ENCODE measurements at regions not wholly inside any gene's neighbourhood (a gene's known extent, or its start where the extent isn't known, plus 50 kb on each side); places are given as distances from the start of the nearest gene placed in this dataset.

DNA sequence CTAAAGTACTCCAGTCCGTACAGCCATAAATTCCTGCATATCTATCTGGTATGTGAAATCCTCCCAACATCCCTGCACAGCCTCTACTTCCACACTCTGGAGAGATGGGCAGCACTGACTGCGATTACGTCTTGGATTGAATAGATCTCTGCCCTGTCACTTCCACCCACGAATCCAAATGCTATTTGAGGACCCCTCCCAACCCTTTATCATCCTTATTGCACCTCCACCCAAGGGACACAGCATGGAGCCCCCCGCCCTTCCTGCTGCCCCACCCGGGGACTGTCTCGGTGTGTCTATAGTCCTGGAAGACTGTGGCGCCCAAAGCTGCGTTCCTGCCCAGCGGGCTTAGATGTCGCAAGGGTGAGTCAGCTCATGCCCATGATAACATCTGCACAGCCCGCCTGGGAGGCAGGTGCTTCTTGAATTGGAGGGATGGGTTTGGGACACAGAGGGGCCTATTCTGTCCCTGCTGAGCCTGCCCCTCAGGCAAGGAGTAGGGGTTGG, 105.7 kb upstream of the HAND1 start:
- Histone ChIP-seq H3K9me3 (ENCODE audit: low read depth) (no peaks in the 10 kb centered on the region), H3K36me3 (replicated peaks; ENCODE audit: insufficient read depth, low read depth) (no peaks in the 10 kb centered on the region), H4K20me1 (ENCODE audit: insufficient read depth, poor library complexity, severe bottlenecking) (no peaks in the 10 kb centered on the region), H3K9me2 (replicated peaks; ENCODE audit: insufficient read depth) (no peaks in the 10 kb centered on the region), H3K4me3 (no peak overlapping the region), H3K4me2 (no peak overlapping the region), H3K27ac (no peak overlapping the region), H3K79me2 (no peaks in the 10 kb centered on the region), H2AFZ (no peak overlapping the region), H3K4me1 (ENCODE audit: insufficient read depth) (peaks cover 12% of the 10 kb centered on the region), H3K27me3 (no peaks in the 10 kb centered on the region)
- DNase-seq (ENCODE audit: low spot score): no peak
- 43% methylated on average over 11 of the region's 12 CpGs for WGBS (ENCODE audit: low lambda C conversion rate, missing lambda C conversion rate)
- TF ChIP-seq EZH2phosphoT487 (IDR thresholded peaks at IDR 0.05; ENCODE audit: low read depth, severe bottlenecking, unreplicated experiment) (no peak), EZH2 (IDR thresholded peaks at IDR 0.05; ENCODE audit: borderline replicate concordance) (no peak)
- TF ChIP-seq, protein P1, sequence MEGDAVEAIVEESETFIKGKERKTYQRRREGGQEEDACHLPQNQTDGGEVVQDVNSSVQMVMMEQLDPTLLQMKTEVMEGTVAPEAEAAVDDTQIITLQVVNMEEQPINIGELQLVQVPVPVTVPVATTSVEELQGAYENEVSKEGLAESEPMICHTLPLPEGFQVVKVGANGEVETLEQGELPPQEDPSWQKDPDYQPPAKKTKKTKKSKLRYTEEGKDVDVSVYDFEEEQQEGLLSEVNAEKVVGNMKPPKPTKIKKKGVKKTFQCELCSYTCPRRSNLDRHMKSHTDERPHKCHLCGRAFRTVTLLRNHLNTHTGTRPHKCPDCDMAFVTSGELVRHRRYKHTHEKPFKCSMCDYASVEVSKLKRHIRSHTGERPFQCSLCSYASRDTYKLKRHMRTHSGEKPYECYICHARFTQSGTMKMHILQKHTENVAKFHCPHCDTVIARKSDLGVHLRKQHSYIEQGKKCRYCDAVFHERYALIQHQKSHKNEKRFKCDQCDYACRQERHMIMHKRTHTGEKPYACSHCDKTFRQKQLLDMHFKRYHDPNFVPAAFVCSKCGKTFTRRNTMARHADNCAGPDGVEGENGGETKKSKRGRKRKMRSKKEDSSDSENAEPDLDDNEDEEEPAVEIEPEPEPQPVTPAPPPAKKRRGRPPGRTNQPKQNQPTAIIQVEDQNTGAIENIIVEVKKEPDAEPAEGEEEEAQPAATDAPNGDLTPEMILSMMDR (IDR thresholded peaks at IDR 0.05; ENCODE audit: poor library complexity): no peak

DNA sequence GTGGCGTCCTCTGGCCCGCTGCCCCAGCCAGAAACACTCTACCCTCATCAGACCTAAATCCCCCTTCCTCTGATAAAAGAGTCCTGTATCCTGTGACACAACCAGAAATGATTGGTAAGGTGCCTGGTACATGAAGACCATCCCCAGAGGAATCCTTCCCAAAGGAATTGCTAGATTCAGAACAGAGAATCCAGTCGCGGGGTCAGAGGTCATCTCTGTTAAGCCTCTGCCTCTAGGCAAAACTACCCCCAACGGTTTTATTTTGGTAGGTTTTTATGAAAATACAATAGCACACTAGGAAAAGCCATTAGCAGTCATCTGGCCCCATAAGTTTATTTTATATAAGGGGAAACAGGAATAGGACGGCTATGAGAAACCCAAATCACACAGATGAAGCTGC, 102.4 kb upstream of the HAND1 start:
- Histone ChIP-seq H3K79me2 (no peaks in the 10 kb centered on the region), H3K27me3 (peaks cover 8% of the 10 kb centered on the region), H3K4me2 (no peak overlapping the region), H3K36me3 (replicated peaks; ENCODE audit: insufficient read depth, low read depth) (no peaks in the 10 kb centered on the region), H3K4me3 (no peak overlapping the region), H2AFZ (no peak overlapping the region), H3K4me1 (ENCODE audit: insufficient read depth) (no peaks in the 10 kb centered on the region), H3K27ac (no peak overlapping the region), H4K20me1 (ENCODE audit: insufficient read depth, poor library complexity, severe bottlenecking) (no peaks in the 10 kb centered on the region), H3K9me3 (ENCODE audit: low read depth) (no peaks in the 10 kb centered on the region), H3K9me2 (replicated peaks; ENCODE audit: insufficient read depth) (no peaks in the 10 kb centered on the region)
- no peak for TF ChIP-seq EZH2phosphoT487 (IDR thresholded peaks at IDR 0.05; ENCODE audit: low read depth, severe bottlenecking, unreplicated experiment)
- TF ChIP-seq, protein P1 (IDR thresholded peaks at IDR 0.05; ENCODE audit: poor library complexity): no peak
- TF ChIP-seq EZH2 (IDR thresholded peaks at IDR 0.05; ENCODE audit: borderline replicate concordance): no peak
- WGBS (ENCODE audit: low lambda C conversion rate, missing lambda C conversion rate): 62% methylated on average over 6 of the region's 6 CpGs
- no peak for DNase-seq (ENCODE audit: low spot score)

DNA sequence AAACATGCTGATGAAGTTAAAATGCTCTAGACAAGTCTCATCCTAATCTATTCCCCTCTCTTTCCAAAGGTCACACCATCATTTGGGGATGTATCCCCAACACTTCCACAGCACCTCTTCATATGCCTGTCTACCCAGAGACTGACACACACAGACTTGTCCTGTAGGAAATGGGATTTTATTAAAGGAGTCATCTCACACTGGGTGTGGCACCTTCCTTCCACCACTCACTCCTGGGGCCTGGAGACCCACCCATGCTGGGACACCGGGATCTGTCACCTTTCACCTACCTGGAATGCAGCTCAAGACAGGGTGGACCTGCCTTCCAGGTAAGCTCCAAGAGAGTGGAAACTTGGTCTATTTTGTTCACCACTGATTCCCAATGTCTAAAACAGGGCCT, 99.4 kb upstream of the HAND1 start:
- peaks cover 13% of the 10 kb centered on the region for H3K27me3 ChIP-seq
- no peak overlapping the region for H3K27ac ChIP-seq
- H3K4me2 ChIP-seq: no peak overlapping the region
- no peak for DNase-seq (ENCODE audit: low spot score)
- H4K20me1 ChIP-seq (ENCODE audit: insufficient read depth, poor library complexity, severe bottlenecking): no peaks in the 10 kb centered on the region
- WGBS (ENCODE audit: low lambda C conversion rate, missing lambda C conversion rate): 58% methylated on average over 1 of the region's 1 CpG
- H3K4me1 ChIP-seq (ENCODE audit: insufficient read depth): no peaks in the 10 kb centered on the region
- no peaks in the 10 kb centered on the region for H3K79me2 ChIP-seq
- no peaks in the 10 kb centered on the region for H3K9me2 ChIP-seq (replicated peaks; ENCODE audit: insufficient read depth)
- no peak overlapping the region for H3K4me3 ChIP-seq
- no peak overlapping the region for H2AFZ ChIP-seq
- TF ChIP-seq EZH2 (IDR thresholded peaks at IDR 0.05; ENCODE audit: borderline replicate concordance) (no peak), EZH2phosphoT487 (IDR thresholded peaks at IDR 0.05; ENCODE audit: low read depth, severe bottlenecking, unreplicated experiment) (no peak)
- TF ChIP-seq, protein P1 (IDR thresholded peaks at IDR 0.05; ENCODE audit: poor library complexity): no peak
- no peaks in the 10 kb centered on the region for H3K9me3 ChIP-seq (ENCODE audit: low read depth)
- no peaks in the 10 kb centered on the region for H3K36me3 ChIP-seq (replicated peaks; ENCODE audit: insufficient read depth, low read depth)

DNA sequence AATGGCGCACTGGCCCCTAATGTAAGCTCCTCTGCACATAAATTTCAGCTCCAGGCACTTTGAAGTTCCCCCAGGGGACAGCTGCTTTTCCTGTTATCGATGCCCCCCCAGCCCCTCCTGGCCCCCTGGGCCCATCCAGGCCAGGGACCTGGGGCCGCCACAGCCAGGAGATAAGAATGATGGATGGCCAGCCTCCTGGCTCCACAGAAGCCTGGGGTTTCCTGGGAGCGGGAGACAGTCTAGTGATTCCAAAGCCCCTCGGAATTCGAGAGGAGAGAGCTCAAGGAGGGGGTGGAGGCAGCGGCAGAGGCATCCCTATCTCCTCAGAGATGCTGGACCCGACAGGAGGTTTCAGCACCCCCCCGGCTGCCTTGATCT, 98.4 kb upstream of the HAND1 start:
- no peaks in the 10 kb centered on the region for H3K9me3 ChIP-seq (ENCODE audit: low read depth)
- no peak overlapping the region for H3K27ac ChIP-seq
- no peaks in the 10 kb centered on the region for H3K9me2 ChIP-seq (replicated peaks; ENCODE audit: insufficient read depth)
- H3K4me2 ChIP-seq: no peak overlapping the region
- H2AFZ ChIP-seq: no peak overlapping the region
- TF ChIP-seq, protein P1 (IDR thresholded peaks at IDR 0.05; ENCODE audit: poor library complexity): no peak
- TF ChIP-seq EZH2phosphoT487 (IDR thresholded peaks at IDR 0.05; ENCODE audit: low read depth, severe bottlenecking, unreplicated experiment) (no peak), EZH2 (IDR thresholded peaks at IDR 0.05; ENCODE audit: borderline replicate concordance) (no peak)
- no peaks in the 10 kb centered on the region for H3K79me2 ChIP-seq
- H3K4me3 ChIP-seq: no peak overlapping the region
- H3K27me3 ChIP-seq: peaks cover 13% of the 10 kb centered on the region
- 27% methylated on average over 9 of the region's 9 CpGs for WGBS (ENCODE audit: low lambda C conversion rate, missing lambda C conversion rate)
- no peaks in the 10 kb centered on the region for H3K4me1 ChIP-seq (ENCODE audit: insufficient read depth)
- no peaks in the 10 kb centered on the region for H4K20me1 ChIP-seq (ENCODE audit: insufficient read depth, poor library complexity, severe bottlenecking)
- no peak for DNase-seq (ENCODE audit: low spot score)
- H3K36me3 ChIP-seq (replicated peaks; ENCODE audit: insufficient read depth, low read depth): no peaks in the 10 kb centered on the region

Data from hepatocyte (in vitro differentiated cells).